HG03196 (cell line): ENCODE measurements at regions not wholly inside any gene's neighbourhood (a gene's known extent, or its start where the extent isn't known, plus 50 kb on each side); places are given as distances from the start of the nearest gene placed in this dataset.
"Not testable (repeated sequence)": the region's sequence is repeated elsewhere in the genome, so short reads cannot be mapped to it uniquely, and the experiment has no call there.

Experiments
- ATAC-seq: cut with Tn5 transposase; IDR thresholded peaks from one replicate; pipeline ENCODE4 v1.9.1; 2021; ENCODE audit not compliant: unreplicated experiment

- no peak for ATAC-seq
These were observed 53.5 kb downstream of the FSCB start for GRCh38 chr14:44453433-44454171.

- ATAC-seq = not testable (repeated sequence)
These were observed 56.9 kb downstream of the FSCB start for GRCh38 chr14:44450232-44450631.

GRCh38 chr14:44449680-44450079 is 57.4 kb downstream of the FSCB start:
- no peak for ATAC-seq

GRCh38 chr14:44448951-44449358 is 58.1 kb downstream of the FSCB start:
- no peak for ATAC-seq

GRCh38 chr14:44446965-44447364 is 60.1 kb downstream of the FSCB start:
- no peak for ATAC-seq

GRCh38 chr14:44444454-44444853 is 62.6 kb downstream of the FSCB start:
- no peak for ATAC-seq

- ATAC-seq = no peak
These were observed 68.1 kb downstream of the FSCB start for GRCh38 chr14:44438936-44439335.

- no peak for ATAC-seq
These were observed 68.9 kb downstream of the FSCB start for GRCh38 chr14:44438221-44438620.

- no peak for ATAC-seq
These were observed 70.6 kb downstream of the FSCB start for GRCh38 chr14:44436458-44436857.

GRCh38 chr14:44428231-44428945 is 78.7 kb downstream of the FSCB start:
- no peak for ATAC-seq

GRCh38 chr14:44422699-44423098 is 84.4 kb downstream of the FSCB start:
- no peak for ATAC-seq

GRCh38 chr14:44420226-44420625 is 86.9 kb downstream of the FSCB start:
- no peak for ATAC-seq

- no peak for ATAC-seq
These were observed 88.2 kb downstream of the FSCB start for GRCh38 chr14:44418856-44419255.

GRCh38 chr14:44417809-44418208 is 89.3 kb downstream of the FSCB start:
- no peak for ATAC-seq

GRCh38 chr14:44414646-44415045 is 92.4 kb downstream of the FSCB start:
- ATAC-seq = no peak

- no peak for ATAC-seq
These were observed 94.1 kb downstream of the FSCB start for GRCh38 chr14:44412858-44413569.

GRCh38 chr14:44405011-44405486 is 102.0 kb downstream of the FSCB start:
- no peak for ATAC-seq

GRCh38 chr14:44404599-44404998 is 102.5 kb downstream of the FSCB start:
- no peak for ATAC-seq

- no peak for ATAC-seq
These were observed 103.0 kb downstream of the FSCB start for GRCh38 chr14:44404036-44404435.

GRCh38 chr14:44403193-44403592 is 103.9 kb downstream of the FSCB start:
- no peak for ATAC-seq

GRCh38 chr14:44396226-44396625 is 110.9 kb downstream of the FSCB start:
- ATAC-seq = no peak

- ATAC-seq = no peak
These were observed 114.1 kb downstream of the FSCB start for GRCh38 chr14:44392984-44393383.
